HG03045 (cell line): ENCODE measurements at regions not wholly inside any gene's neighbourhood (a gene's known extent, or its start where the extent isn't known, plus 50 kb on each side); places are given as distances from the start of the nearest gene placed in this dataset.
"Not testable (repeated sequence)": the region's sequence is repeated elsewhere in the genome, so short reads cannot be mapped to it uniquely, and the experiment has no call there.

Experiments
- ATAC-seq: cut with Tn5 transposase; IDR thresholded peaks from one replicate; pipeline ENCODE4 v1.9.1; 2021; ENCODE audit warnings: mild to moderate bottlenecking, moderate library complexity; ENCODE audit not compliant: unreplicated experiment

DNA sequence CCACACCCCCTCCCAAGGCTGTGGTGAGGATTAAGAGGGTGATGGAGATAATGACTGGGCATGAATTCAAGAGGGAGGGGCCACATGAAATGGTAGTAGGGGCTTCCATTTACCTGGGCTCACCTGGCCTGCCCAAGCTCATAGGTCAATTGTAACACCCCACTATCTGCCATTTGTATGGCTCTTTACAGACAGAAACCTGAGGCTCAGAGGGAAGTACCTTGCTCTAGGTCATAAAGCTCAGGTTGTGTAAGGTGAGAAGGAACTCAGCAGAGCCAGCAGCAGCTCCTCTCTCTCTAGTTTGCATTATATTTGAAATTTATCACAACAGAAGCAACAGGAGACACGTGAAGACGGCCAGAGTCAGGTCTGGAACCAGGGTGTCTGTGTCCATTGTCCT, 133.4 kb upstream of the ALDH1B1 start:
- no peak for ATAC-seq

DNA sequence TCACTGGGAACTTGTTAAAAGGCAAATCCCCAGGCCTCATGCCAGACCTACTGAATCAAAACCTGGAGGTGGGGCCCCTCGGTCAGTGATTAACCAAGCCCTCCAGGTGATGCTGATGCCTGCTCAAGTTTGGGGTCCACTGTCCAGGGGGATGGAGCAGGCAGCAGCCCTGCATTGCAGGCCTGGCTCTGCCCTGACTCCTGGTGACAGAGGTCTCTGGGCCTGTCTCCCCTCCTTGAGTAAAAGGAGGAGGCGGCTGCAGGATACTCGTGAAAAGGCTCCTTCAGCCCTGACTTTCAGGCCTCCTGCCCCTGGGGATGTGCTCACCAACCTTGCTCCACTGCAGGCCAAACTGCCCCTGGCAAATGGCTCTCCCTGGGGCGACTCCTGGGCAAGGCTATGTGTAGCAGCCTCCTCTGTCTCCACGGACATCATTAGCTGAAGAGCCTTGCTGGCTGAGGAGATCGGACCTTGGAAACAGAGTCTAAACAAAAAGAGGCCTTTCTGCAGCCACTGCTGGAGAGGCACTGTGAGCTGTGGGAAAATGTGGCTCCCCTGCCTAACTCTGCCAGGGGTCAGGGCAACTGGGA, 134.8 kb upstream of the ALDH1B1 start:
- no peak for ATAC-seq

DNA sequence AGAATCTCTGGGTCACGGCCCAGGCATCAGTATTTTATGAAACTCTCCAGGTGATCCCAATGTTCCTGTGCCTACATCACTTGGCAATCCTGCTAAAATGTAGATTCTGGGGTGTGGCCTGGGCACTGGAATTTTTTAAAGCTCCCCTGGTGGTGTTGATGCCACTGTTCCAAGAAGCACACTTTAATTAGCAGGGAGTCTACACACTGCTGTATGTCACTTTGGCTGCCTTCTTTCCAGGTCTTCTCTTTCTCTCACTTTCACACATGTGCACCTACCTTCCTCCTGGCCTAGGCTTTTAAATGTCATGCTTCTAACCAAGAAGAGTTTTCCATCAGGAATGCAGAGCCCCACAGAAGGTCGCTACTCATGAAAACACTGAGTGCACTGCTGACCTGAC, 136.0 kb upstream of the ALDH1B1 start:
- no peak for ATAC-seq

DNA sequence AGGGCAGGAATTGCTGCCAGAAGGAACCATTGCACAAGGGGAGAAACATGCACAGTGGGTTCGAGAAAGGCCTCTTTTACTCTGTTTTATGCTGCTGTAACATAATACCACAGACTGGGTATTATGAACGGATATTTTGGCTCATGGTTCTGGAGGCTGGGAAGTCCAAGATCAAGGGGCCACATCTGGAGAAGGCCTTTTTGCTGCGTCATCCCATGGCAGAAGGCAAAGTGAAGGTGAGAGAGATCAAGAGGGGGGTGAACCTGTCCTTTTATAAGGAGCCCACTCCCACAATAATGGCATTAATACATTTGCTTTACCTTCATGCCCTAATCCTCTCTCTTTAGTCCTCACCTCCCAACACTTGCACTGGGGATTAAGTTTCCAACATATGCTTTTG, 136.9 kb upstream of the ALDH1B1 start:
- no peak for ATAC-seq

DNA sequence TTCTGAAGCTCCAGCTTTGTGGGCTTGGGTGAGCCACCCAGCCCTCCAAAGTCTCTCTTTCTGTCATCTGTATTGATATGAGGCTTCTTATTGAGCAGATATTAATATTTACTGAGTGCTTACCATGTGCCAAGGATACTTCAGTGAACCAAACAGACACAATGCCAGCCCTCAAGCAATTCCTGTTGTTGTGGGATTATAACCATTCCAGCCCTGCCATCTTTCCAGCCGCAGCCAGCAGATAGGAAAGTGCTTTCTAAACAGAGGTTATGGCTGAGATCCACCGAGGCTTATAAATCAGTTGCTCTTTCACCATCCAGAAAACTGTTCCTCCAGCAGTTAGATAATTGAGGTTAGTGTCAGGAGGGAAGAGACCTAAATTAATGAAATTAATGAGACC, 137.7 kb upstream of the ALDH1B1 start:
- no peak for ATAC-seq

DNA sequence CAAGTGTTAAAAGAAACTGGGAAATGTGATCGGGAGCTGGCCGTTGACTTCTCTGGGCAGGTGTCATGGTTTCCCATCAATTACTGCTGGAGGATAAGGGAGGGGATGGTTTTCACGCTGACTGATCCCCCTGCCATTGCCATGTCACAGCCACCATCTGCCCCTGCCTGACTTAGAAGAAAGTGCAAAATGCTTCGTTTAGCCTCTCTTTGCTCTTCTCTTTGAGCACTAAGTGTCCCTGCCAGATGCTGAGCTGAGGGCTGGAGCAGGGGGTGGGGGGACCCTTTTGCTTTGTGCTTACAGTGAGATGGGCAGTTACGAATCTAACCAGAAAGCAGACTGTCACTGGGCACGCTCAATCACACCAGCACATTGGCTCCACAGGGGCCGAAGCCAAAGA, 138.4 kb upstream of the ALDH1B1 start:
- ATAC-seq: no peak

DNA sequence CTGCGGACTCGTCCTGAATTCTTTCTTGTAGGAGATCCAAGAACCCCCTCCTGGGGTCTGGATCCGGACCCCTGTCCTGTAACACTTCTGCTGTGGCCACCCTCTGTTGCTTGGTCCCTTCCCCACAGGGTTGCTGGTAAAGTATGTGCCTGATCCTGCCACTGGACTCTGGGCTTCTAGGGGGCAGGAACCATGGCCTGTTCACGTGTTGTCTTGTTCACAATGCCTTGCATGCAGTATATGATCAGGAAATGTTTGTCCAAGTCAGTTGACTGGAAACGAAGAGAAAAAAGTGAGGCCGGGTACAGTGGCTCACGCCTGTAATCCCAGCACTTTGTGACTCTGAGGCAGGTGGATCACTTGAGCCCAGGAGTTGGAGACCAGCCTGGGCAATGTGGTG, 139.3 kb upstream of the ALDH1B1 start:
- no peak for ATAC-seq

DNA sequence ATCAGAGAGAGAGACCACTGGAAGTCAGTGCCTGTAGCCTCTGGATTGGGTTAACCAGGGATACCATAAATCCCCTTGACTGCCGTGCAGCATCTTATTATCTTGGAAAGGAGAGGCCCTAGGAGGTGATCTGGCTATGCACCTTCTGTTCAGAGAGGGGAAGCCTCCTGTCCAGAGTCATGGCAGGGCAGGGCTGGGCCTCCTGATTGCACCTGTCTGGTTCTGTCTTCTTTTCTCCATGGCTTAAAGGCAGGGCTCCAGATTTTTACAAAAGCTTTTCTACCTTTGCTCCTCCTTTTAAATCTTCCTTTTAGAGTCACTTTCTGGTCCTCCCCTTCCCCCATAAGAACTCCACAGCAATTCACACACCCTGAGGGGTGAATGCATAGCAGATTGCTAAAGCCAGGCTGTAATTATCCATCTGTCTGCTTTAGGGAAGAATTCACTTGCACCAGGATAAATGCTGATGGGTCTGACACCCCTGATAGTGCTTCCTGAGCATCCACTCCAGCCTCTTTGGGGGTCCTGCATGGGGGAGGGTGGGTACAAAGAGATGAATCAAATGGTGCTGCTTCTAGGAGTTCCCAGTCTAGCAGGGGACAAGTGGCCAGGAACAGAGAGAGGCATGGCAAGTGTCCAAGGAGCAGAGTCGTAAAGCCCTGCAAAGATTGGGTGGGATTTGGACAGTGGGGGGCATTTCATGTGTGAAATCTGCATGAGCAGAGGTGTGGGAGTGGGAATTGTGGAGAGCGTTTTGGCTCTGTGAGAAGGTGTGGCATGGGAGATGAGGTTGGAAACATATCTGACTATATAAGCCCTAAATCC, 141.3 kb upstream of the ALDH1B1 start:
- no peak for ATAC-seq

DNA sequence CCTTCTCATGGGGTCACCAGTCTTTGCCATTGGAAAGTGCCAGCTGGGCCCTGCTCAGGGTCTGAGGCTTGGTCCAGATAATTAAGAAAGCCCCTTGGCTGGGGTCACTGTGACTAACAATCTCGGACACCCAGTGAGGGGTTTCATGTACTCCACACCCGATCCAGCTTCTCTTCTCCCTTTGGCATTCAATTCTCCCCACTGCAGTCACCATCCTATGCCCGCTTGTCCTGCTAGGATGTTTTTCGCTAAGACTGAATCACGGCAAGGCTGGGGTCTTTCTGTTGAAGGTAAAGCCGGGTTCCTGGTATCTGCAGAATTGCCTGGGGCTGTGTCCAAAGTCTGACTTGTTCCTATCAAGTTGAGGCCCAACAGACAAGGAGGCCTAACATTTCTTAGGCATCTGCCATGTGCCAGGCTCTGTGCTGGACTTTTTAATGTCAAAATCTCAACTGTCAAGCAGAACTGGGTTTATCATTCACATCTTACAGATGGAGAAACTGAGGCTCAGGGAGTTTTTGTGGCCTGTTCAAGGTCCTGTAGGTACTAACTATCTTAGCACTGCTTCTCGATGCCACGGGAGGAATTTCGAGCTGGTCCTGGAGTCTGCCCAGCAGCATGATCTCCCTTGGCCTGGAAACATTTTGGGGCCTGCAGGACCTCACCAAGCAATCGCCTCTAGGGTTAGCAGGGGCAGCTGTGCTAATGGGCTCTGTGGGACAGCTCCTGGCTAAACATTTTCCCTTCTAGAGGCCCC, 142.0 kb upstream of the ALDH1B1 start:
- ATAC-seq: no peak

DNA sequence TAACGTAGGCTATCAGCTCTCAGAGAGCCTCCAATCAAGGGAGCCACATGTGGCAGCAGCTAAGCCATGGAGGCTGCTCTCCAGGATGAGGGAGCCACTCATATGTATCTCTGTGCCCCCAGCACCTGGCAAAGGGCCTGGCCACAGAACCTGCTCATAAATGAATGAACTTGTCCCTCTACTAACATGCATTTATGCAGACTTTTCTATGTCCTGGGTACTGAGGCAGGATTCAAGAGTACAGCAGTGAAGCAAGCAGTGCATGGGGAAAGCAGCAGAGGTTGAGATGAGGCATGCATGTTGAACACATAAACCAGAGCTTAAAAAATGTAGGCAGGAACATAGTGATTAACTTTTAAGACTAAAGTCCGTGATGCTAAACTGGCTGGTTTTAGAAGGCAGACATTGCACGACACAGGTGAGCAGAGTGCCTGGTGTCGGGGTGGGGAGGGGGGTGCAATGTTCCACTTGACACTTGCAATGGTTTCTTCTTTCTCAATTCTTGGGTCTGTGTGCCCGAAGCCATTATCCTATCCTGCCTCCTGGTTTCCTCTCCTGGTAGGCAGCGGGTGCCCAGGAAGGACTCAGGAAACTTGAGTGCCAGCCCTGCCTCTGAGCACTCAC, 142.8 kb upstream of the ALDH1B1 start:
- ATAC-seq: no peak

DNA sequence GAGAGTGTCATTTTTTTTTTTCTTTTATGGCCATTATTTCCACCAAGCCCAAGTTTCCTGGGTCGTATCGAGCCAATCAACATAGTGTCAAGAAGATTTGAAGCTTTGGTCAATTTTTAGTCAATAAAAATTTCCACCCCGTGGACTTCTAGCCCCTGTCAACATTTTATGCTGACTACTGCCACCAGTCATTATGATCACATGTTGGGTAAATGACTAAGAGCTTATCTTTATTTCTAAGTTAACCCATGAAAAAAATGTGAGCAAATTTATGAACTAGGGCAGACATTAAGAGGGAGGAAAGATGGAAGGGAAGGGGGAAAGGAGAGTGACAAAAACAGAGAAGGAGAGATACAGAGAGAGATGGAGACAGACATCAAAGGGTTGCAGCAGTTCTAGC, 143.5 kb upstream of the ALDH1B1 start:
- ATAC-seq: no peak

DNA sequence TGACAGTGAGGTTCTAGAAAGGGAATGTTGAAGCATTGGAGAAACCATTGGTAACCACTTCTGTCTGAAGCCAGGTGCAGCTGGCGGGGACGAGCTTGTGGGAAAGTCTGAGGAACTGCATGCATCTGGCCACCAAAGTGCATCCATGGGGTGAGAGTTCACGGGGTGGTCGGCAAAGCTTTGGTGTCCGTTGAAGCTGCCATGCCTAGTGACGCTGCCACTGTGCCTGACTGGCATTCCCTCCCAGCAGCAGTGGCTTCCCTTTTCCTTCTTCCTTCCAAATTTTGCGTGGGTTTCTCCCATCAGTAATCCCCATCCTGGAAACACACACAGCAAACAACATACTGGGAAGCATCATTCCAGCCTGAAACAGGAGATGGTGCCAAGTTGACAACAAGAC, 145.7 kb upstream of the ALDH1B1 start:
- ATAC-seq: no peak

DNA sequence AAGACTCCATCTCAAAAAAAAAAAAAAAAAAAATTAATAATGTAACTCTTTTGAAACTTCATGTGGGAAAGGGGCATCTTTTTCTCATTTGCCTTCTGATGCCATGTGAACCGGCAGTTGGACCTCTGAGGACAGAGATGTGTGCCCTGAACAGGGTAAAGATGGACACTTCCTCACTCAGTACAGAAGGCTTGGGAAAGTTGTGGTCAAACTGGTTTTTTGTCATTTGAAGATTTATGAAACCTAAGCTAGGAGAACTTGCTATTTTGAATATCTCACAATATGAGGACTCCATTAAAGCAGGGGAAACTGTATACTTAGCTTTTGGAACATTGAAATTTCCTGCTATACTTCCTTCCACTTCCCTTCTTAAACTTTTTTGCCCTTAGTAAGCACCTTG, 147.5 kb upstream of the ALDH1B1 start:
- no peak for ATAC-seq

DNA sequence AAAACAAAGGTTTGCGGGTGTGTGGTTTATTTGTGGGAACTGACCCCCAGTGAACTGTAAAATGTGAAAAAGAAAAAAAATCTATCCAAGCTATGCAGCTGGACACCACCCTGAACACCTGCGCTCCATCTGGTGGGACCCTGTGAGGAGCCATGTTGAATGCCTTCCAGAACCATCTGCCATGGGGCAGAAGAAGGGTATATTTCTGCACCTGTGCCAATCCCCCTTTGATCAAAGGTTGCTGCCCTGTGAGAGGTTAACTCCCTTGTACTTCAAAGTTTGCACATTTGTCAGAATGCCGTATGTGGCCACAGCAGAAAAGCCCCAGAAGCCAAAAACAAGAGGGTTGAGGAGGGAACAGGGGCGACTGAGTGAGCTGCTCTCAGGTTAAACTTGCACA, 148.5 kb upstream of the ALDH1B1 start:
- no peak for ATAC-seq

DNA sequence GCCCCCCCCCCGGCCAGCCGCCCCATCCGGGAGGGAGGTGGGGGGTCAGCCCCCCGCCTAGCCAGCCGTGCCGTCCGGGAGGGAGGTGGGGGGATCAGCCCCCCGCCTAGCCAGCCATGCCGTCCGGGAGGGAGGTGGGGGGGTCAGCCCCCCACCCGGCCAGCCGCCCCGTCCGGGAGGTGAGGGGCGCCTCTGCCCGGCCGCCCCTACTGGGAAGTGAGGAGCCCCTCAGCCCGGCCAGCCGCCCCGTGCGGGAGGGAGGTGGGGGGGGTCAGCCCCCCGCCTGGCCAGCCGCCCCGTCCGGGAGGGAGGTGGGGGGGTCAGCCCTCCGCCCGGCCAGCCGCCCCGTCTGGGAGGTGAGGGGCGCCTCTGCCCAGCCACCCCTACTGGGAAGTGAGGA, 150.4 kb upstream of the ALDH1B1 start:
- ATAC-seq: not testable (repeated sequence)

DNA sequence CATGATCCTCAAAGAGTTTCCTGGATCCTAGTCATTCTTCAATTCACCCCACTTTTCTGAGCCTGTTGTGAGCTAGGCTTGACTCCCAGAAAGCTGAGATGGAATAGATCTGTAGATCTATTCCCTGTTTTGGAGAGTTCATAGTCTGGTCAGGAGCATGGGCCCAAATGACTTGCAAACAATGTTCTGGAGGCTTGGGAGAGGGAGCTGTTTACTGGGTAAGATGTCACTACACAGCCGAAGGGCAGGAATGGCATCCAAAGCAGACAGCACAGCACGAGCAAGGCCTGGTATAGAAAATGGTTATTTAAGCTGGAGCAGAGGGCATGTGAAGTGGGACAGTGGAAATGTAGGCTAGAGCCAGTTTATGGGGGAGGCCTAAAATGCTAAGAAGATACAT, 152.5 kb upstream of the ALDH1B1 start:
- ATAC-seq: no peak

DNA sequence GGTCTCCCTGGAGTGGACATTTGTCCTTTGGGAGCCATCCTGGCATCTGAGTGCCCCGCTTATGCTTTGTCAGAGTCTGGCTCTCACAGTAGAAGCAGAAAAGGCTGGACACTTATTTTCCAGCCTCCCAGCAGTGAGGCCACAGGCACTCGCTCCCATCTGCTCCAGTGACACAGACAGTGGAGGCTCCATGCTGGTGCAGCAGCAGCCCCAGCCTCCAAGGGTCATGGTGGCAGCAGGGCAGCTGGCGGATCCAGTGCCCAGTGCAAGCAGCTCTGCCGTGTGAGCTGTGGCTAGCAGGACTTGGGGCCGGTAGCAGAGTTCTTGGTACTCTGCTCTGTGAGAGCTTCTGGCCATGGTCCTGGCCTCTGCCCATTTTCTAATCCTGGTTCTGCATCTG, 157.3 kb upstream of the ALDH1B1 start:
- ATAC-seq: no peak

DNA sequence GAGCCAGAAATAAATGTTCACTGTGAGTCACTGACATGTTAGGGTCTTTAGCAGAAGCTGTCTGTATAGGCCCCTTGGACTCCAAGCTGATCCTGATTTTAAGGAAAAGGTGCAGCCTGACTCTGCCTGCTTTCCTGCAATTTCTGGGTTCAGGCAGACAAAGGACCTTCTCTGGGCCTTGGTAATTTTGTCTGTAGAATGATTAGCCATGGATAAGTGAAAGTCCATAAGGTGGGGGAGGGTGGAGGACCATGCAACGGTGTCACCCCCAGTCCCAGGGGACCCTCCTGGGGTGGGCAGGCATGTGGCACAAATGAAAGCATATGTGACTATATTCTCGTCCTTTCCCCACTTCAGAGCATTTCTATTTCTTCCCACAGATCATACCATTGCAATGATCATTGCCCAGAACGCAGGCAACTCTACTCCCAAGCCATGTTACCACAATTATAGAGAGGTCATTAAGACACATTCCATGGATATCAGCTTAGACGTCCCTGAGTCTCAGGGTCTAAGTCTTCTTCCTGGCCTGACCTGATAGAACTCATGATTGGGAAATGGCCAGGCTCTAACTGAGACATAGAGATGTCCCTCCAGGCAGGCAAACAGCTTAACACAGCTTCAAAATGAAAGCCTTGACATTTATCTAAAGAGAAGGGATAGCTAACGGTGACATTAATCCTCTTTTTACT, 157.9 kb upstream of the ALDH1B1 start:
- no peak for ATAC-seq

DNA sequence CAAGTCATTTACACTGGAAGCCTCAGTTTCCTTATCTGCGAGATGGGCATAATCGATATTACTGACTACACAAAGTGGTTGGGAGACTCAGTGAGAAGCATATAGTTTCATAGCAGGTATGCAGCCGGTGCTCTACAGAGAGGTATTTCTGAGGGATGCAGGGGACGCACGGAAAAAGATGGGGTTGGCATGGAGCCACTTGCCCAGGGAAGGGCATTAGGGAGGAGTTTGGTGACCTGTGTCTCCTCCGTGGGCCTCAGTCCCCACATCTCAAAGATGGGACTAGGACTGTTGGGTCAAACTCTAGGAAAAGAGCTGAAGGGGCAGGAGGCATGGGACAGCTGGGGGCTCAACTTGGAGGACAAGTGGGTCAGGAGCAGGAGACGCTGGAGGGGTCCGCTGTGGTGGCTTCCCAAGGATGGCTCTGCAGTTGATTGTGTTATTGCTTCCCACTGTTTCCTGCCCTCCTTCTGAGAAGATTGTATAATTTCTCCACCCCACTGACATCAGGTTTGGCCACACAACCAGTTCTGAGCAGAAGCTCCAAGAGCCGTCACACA, 158.6 kb upstream of the ALDH1B1 start:
- ATAC-seq: no peak

DNA sequence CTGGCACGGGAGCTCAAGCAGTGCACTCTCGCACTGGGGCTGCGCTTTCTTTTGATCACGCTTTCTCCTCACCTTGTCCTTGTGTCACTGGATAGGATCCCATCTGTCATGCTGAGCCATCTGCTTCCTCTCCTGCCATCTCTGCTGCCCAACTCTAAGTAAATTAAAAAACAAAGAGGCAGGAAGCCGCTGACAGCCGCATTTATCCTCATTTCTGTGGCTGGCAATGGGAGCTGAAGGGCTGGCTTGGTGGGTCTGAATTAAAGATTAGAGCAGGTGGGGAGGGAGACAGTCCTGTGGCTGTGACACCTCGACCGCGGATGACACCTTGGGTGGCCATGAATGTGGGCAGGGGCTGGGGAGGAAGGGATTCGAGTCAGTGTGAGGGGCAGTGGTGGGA, 159.2 kb upstream of the ALDH1B1 start:
- ATAC-seq: no peak

DNA sequence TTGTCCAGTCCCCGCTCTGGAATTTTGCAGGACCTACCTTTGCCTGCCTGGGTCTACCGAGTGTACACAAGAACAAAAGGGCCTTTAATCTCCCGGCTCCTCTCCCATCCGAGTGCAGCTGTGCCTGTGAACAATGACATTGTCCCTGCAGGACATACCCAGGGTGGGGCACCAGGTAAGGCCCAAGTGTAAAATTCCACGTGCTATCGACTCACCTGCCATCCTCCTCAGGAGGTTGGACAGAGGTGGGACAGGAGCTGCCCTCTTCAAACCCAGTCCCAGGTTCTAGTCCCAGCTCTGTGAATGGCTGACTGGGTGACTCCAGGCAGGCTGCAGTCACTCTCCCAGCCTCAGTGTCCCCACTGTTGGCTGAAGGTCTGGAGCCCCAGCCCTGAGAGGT, 159.6 kb upstream of the ALDH1B1 start:
- no peak for ATAC-seq
